ENCODE measurements at regions not wholly inside any gene's neighbourhood (a gene's known extent, or its start where the extent isn't known, plus 50 kb on each side); places are given as distances from the start of the nearest gene placed in this dataset.

DNA sequence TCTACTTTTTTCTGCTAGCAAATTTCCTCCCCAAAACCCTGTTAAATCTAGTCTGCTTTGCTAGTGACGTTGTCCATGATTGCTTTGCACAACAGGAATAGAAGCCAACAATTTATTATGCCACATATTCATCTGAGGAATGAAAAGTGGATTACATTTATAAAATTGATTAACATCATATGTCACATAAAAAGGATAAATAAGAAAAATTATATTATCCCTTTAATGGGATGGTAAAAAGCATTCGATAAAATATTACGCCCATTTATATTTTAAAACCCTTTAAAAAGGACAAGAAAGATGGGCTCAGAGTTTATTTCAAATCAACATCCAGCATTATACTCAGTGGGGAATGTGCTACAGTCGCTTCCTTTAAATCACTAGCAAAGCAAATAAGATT is 991.7 kb downstream of the DIAPH3 start:
- TF ChIP-seq EZH2 (IDR thresholded peaks at IDR 0.05; ENCODE audit: borderline replicate concordance) (no peak), EZH2phosphoT487 (IDR thresholded peaks at IDR 0.05; ENCODE audit: low read depth, severe bottlenecking, unreplicated experiment) (no peak)
- TF ChIP-seq, protein P1, sequence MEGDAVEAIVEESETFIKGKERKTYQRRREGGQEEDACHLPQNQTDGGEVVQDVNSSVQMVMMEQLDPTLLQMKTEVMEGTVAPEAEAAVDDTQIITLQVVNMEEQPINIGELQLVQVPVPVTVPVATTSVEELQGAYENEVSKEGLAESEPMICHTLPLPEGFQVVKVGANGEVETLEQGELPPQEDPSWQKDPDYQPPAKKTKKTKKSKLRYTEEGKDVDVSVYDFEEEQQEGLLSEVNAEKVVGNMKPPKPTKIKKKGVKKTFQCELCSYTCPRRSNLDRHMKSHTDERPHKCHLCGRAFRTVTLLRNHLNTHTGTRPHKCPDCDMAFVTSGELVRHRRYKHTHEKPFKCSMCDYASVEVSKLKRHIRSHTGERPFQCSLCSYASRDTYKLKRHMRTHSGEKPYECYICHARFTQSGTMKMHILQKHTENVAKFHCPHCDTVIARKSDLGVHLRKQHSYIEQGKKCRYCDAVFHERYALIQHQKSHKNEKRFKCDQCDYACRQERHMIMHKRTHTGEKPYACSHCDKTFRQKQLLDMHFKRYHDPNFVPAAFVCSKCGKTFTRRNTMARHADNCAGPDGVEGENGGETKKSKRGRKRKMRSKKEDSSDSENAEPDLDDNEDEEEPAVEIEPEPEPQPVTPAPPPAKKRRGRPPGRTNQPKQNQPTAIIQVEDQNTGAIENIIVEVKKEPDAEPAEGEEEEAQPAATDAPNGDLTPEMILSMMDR (IDR thresholded peaks at IDR 0.05; ENCODE audit: poor library complexity) = no peak

Measured in hepatocyte (in vitro differentiated cells).